Embryonic facial prominence (tissue), 1 donor: ENCODE measurements at regions not wholly inside any gene's neighbourhood (a gene's known extent, or its start where the extent isn't known, plus 50 kb on each side); places are given as distances from the start of the nearest gene placed in this dataset.

Experiments used
- DNase-seq: peaks from one replicate; pipeline ENCODE4 v3.0.0-alpha.2; 2016; ENCODE audit errors: extremely low spot score

DNA sequence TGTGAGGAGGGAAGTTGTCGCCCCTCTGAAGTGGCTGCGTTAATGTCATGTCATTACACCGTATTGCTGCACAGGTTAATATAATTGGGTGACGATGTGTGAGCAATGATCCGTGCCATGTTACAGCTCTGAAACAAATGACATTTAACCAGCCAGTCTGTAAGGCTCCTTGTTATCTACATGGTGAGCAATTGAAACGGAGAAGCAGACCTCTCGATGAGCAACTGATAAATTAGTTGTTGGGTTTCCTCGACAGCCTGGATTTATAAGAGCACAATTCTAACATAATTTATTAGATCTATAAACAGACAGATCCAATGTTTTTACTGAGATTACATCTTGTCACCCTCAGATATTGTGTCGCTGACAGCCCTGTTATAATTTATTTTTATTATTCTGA is 49.9 kb upstream of the MAFB start:
- DNase-seq: no peak

DNA sequence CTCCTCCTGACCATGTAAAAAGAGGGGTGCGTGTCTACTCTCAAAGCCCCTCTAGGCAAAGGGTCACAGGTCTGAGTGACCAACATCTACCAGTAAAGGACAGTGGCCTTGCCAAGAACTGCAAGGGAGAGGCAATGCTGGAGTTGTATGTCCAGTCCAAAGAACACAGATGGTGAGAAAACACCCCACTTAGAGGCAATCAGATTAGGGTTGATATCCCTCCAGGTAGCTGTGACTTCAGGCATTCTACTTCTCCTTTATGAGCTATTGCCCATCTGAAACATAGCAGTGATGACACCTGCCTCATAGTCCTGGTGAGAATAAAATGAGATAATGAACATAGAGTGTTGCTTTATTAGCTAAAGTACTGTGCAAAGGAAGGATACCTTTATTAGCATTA is 50.8 kb upstream of the MAFB start:
- no peak for DNase-seq

DNA sequence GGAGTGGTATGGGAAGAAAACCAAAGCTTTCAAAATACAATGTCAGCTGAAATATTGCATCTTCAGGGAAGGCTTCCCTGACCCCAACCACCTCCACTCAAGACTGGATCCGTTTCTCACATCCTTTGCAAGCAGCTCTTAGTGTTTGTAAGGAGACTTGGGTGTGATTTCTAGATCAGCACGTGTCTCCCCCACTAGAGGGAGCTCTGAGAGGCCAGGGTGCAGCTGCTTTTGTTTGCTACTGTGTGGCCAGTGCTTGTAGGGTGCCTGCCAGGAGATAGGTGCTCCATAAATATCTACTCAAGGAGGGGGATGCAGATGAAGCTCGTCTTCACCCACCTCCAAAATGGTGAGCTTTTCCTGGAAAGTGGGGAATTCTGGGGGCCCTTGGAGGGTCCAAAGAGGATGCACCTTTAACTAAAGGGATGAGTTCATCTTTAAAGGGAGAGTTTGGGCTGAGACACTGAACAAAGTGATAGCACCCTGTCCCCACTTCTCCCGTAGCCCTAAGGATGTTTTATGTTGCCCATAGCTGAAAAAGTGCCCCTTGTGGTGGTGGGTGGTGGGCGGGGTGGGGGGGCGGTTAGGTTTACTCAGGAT is 52.6 kb upstream of the MAFB start:
- DNase-seq: no peak

DNA sequence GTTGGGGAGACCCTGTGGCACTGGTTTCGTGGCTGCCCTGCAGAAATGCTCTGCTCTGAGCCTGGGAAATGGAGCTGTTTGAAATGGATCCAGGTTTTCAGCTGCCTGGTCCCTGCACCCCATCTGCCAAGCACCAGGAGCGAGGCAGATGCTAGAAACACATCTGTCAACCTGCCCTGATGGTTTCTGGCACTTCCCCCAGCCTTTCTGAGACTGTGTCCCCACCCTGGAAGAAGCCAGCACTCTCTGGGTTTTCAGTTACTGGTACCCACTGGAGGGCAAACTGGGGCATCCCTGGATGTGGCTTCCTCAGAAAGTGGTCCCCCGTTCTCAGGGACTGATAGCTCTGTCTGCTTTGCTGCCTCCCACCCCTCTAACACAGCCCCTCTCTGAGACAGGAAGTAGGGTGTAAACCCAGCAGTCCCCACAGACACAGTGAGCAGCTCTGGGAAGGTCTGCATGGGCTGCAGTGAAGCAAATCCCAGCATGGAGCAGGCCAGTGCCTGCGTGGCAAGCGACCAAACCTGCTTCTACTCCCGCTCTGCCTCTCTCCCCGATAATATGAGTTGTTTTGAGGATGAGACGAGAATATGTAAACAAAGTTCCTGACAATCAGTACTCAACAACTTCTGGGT is 54.2 kb upstream of the MAFB start:
- no peak for DNase-seq

DNA sequence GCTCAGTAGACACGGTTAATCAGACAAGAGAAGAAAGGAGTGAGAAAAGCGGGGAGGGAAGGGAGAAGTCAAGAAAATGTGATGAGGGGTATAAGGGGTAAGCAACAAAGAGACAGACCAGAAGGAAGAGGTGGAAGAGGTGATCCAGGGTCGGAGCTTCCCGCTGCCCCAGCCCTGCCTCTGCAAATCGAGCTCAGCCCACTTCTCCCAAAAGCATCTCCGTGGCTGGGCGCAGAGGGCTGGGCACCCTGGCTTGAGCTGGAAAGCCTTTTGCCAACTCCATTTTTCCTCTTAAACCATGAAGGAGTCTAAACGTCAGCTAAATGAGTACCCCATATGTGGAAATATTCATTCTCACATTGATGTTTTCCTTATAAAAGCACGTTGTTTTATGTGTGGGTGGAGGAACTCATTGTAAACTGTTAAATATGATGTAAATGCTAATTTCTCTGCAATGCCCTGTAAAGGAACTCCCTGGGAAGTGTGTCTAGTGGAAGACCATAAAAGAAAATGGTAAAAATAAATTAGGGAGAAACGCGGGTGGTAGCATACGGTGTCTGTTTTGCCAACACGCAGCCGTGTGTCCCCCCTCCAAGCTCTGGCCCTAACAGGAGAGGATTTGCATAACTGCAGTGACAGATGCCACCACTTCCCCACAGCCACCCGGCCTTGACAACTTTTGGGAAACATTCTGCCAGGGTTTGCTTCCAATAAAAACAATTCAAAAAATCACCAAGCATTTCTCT is 55.2 kb upstream of the MAFB start:
- no peak for DNase-seq

DNA sequence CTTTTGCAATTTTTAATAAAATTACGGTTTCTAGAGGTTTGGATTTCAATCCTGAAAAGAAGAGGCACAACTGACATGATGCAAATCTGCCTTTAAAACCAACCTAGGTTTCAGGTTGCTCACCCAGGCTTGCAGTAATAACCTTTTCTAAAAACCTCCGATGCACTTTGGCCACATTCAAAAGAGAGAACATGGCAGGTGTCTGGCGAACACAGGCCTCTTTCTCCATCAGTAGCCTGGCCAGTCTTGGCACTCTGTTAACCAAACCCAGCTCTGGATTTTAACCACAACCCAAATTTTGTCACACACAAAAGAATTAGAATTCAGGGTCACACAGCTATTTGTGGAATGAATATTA is 55.8 kb upstream of the MAFB start:
- DNase-seq: no peak

DNA sequence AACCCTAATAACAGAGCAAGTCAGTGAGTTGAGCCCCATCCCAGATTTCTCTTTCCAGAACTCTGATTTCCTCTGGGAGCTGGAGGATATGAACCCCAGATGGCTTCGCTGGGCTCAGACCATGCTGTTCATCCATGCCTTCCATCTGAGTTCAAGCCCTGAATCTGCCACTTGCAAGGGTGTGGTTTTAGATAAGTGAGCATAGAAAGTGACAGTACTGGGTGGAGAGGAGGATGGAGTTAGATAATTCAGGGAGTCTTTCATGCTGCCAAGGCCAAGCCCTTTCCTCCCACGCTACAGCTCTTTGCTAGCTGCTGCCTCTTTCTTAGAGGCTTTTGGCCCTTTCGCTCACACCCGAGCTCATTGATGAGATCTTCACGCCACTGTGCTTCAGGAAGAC is 57.2 kb upstream of the MAFB start:
- no peak for DNase-seq

DNA sequence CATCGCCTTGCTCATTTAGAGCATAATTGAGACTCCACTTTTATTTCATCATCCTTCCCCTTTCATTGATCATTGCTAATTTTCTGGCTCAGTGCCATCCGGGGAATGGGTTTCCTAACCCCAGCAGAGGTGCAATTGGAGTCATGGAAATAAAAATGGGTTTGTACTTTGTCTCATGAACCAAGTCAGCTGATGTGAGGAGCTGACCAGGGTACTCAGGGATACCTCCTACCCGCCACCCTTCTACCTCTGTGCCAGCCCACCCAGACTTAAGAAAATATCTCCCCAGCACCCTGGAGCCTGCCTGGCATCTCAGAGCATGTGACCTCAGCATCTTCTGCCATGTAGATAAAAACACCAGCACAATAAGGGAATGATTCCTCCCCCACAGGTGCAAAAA is 59.1 kb upstream of the MAFB start:
- DNase-seq: no peak

DNA sequence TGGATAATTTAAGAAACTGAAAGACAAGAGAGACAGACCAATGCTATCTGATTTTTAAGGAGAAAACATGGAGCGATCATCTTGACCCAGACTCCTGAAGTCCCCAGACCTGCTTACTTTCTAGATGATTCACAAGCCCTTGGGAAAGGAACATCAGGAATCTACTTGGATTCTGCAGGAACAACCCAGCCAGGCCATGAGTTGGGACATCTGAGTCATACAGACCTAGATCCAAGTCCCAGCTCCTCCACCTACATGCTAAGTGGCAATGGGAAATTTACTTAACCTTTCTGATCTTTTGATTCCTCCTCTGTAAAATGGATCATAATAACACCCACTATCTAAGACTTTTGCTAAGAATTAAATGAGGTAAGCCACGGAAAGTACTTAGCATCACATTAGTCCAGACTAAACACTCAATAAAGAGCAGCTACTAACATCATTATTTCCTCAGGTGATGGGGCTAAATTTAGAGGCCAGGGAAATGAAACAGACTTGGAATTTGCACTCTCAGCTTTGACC is 61.0 kb upstream of the MAFB start:
- no peak for DNase-seq

DNA sequence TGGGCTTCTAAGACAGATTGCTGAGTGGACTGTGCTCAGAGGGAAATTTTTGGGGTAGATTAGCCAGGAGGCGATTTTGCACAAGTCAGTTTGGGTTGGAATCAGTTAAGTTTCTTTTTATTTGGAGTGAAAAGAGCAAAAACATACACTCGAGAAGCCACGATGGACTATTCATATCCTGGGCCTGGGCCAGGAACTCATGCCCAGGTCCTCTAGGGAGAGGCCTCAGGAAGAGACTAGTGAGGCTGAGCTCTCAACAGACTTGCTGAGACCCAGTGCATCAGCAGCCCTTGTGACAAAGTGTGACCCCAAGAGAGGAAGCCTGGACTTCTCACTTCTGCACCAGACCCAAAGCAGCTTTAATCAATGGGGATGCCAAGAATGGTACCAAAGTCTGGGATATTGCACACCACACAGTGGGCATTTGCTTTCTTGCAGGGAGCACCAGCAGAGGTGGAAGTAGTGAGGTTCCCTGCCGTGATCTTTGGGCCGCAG is 61.6 kb upstream of the MAFB start:
- DNase-seq: no peak

DNA sequence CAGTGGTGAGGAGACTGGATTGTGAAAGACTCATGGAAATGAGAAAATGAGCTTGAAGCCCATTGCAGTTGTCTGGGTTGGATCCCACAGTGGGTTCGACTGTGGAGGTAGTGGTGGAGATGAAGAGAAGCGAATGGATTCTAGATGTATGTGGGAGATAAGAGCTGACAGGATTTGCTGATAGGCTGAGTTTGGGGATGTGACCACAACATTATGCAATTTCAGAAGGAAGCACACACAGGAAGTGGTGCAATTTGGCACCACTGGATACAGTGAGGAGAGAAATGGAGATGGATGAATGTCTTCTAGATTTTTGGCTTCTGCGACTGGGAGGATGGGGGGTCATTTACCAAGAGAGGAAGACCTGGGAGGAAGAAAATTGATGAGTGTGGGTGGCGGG is 64.4 kb upstream of the MAFB start:
- no peak for DNase-seq

DNA sequence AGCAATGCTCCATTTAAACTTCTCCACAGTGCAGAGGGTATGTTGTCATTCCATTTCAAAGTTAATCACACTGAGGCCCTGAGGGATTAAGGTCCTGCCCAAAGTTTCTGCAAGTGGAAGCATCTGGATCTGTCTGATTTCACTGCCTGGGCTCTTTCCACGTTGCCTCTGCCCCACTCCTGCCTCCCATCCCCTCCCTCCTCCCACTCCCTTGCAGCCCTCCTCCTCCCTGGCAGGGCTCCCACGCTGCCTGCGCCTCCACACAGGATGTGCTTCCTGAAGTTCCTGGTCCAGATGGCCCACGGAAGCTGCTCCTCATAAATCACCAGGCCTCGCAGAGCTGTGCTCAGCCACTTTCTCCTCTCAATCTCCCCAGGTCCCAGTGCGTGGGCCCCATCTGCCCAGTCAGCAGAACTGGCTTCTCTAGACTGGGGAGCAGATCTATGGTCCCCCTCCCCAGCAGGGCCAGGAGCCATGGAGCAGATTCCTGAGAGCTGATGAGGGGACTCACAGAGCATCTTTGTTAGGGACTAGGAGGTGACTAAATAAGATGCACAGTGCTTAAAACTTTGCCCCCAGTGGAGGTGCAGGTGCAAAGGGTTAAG is 65.4 kb upstream of the MAFB start:
- DNase-seq: no peak

DNA sequence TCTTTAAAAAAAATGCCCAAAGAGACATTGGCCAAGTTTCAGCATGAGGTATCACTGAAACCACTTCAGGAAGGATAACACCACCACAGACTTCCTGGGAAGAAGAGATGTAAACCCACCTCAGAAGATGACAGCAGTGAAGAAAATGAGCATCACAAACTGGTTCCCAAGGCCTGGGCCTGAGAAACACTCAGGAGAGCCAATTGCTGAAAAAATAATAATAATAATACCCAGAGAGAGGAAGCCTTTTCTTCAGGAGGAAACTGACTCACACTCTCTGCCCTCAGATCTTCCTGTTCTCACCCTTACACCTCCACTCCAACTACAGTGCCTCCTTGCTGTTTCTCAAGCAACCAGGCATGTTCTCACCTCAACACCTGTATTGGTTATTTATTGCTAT is 68.1 kb upstream of the MAFB start:
- no peak for DNase-seq

DNA sequence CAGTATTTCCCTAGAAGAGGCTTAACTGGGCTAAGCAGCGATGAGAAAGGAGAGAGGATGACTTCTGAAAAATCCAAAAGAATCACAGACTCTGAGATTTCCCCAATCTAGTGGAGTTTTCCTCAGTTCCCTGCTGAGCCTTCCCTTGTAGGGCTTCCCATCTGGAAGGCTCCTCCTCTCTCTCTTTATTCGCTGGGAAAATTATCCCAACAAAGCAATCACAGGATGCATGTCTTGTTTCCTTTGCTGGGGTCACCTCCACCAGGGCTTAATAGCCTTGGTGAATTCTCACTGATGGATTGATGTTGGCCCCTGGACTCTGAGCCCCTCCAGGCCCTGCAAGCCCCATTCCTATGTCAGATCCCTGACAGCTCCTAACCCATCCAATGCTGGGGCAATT is 69.8 kb upstream of the MAFB start:
- DNase-seq: no peak

DNA sequence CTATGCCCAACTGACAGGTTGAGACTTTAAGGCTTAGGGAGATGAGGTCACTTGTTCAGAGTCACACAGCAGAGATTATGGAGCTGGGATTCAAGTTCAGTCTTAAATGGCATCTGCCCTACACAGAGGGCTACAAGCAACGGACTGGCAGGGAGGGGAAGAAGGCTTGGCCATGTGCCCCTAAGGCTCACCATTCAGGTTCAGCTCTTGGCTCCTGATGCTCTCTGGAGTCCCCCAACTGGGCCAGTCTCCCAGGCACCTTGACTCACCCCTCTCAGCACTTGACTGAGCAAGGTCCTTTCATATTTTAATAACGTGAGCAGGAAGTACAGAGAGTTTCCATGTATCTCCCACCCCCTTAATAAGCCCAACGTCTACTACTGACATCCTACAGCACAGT is 71.4 kb upstream of the MAFB start:
- no peak for DNase-seq

DNA sequence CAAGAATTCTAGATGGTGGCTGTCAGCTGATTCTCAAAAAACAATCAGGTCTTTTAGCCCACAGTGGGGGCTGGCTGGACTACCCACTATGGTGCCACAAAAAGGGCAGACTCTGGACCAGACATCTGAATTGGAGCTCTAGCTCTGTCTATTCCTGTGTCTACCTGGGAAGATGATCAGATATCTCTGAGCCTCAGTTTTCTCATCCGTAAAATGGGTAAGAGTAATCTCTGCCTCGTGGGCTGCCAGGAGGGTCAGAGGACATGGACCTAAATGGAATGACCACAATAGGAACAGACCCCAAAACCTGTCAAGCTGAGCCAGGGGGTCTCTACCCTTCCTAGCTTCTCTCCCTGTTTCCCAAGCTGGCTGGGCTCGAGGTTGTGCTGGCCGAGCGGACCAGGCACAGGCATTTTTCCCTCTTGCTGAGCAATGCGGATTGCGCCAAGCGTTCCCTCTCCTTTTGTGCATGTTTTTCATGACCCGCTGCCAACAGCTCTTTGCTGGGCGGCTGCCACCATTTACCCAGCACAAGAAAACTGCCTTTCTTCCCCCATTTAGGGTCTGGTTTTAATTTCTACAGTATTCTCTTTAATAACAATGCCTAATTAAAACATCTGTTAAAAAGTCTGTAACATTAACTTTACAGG is 74.7 kb upstream of the MAFB start:
- peak; percentile 11 for DNase-seq

DNA sequence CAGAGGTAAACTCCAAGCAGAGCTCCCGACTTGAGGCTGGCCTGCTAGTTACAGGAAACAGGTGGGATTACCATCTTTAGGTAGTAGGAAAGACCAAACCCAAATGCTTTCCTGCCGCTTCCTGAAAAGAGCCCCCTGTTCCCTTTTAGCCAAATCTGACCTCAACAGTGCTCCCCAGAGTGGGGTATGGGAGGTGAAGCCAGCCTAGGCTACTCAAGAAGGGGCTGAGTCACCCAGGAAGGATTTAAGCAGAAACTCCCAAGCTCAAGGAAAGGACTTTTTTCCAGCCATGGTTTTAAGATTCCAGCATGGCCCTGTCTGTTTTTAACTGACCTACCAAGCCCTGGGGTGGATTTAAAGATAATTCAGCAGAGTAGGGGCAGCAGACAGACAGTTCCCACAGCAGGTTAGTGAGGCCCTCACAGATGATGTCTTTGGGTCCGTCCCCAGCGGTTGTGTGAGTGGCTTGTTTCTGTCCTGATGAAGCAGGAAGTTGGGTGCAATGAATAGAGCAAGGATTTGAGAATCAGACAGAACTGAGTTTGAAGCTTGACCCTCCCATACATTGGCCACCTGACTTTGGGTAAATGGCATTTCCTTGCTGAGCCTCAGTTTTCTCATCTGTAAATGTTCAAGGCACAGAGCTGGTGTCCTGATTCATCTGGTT is 76.9 kb upstream of the MAFB start:
- no peak for DNase-seq

DNA sequence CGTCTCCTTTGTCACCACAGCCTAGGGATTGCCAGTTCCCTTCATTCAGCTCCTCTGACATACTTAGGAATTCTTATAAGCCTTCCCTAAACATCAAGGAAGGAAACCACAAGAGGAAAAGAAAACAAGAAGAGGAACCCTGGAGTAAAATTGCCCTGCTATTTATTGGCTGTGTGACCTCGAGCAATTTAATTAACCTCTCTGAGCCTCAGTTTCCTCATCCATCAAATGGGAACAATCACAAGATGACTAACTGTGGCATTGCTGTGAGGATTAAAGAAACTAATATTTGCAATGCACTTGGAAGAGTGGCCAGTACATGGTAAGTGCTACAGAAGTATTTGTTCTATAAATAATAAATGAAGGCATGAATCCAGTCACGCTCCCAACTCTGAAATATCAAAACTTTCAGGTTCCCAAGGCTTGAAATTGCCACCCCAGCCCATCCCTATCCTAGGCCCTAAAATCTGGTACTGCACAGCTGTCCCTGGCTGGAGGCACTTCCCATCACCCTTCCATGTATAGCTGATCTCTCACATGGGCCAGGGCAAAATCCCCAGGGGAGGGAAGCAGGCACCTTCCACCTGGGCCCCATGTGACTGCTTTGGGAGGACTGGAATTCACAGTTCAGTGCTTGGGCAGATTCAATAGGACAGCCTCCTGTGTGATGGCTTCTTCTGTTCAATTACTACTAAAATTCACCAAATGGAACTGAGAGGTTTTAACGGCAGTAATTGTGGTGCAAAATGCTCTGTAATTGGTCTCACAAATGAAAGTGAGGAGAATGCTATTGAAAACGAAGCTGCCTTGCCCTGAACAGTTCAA is 78.0 kb upstream of the MAFB start:
- no peak for DNase-seq

DNA sequence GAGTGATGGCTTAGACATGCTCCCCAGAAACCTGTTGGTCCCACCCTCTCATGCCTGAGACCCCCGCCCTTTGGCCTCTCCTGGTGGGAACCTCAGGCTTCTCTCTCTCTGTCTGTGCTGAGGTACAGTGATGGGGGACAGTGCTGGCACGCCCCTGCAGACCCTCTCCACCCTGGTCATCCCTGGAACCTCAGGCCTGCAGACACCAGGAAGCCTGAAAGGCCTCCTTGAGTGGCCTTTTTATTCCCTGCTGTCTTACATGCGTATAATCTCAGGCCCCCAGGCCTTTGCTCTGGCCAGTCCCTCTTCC is 78.5 kb upstream of the MAFB start:
- DNase-seq: no peak

DNA sequence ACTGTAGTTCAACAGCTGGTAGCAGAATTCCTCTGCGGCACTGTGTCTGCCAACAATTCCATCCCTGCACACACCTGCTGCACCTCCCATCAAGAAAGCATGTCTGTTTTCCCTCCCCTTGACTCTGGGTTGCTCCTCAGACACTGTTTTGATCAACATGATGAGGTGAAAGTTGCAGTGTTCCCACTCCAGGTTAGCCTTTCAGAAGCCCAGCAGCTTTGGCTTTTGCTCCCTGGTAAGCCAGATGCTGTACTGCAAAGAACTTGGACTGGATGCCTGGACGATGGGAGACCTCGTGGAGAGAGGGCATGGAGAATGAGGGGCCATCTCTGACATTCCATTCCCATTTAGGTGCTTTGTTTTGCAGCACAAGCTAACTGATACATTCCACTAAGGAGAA is 79.1 kb upstream of the MAFB start:
- DNase-seq: no peak
